HG03039 (cell line): ENCODE measurements at regions not wholly inside any gene's neighbourhood (a gene's known extent, or its start where the extent isn't known, plus 50 kb on each side); places are given as distances from the start of the nearest gene placed in this dataset.

Experiments used
- ATAC-seq: cut with Tn5 transposase; IDR thresholded peaks from one replicate; pipeline ENCODE4 v1.9.1; 2021; ENCODE audit warnings: mild to moderate bottlenecking, moderate library complexity; ENCODE audit not compliant: unreplicated experiment

DNA sequence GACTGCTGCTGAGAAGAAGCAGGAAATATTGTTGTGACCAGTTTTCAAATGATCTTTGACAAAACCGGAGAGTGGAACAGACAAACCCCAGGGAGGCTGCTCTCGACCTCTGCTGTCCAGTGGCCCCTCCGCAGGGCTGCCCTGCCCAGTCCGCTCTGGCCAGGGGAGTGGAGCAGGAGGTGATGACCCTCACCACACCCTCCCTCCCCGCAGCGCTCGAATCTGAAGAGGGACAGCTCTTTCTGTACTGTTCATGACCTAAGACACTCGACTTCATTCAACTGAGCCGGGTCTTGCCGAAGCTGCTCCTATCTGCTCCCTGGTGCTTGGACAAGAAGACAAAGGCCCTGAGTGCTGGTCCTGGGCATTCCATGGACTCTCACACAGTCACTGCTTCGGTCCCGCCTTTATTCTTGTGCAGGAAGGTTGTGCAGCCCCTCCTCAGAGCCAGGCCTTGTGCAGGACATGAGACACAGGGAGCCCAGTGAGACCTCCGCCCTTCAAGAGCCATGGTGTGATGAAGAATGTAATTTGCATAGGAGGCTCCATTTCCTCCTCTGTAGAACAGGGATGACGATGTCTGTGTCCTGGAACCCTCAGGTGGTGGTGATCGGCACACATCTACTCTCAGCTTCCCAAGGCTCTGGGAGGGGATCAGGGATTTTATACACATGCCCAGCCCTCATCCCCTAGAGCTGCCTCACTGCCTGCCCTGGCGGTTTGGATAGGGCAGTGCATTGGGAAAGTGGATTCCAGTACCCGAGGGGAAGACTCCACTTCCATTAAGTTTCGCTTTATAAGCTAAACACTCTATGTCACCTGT, 97.1 kb upstream of the PRR20G start:
- ATAC-seq = no peak

- ATAC-seq = no peak
These were observed 95.9 kb upstream of the PRR20G start for GRCh38 chr3:127383656-127384179.

GRCh38 chr3:127377801-127378655, 90.2 kb upstream of the PRR20G start:
- no peak for ATAC-seq

DNA sequence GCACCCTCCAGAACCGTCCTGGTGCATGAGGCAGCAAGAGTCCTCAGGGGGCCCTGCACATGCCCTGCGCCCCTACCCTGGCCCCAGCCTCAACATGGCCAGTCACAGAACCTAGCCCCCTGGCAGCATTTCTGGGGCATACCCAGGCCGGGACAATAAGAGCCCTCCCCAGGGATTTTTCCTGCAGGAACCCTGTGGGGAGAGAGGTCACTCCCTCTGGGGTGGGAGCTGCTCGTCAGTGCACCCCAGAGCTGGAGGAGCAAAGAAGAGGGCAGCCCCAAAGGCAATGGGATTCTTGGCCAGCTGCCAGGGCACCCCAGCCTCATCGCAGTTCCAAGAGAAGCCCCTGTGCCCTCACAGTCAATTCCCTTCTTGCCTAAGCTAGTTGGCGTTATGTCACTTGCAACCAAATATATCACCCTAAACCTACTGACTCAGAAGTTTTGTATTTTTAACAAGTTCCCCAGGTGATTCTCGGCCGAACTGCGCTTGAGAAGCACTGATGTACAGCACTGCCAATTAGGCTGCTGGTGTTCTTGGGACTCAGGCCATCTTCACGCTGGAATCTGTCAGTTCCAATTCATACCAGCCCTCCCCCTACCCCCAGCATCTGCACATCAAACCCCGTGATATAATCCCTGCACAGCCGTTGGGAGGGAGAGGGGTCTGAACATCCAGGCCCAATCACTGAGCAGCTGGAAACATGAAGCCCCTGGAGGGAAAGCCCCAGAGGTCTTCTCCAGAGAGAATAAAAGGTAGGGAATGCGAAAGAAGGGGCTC, 87.5 kb upstream of the PRR20G start:
- ATAC-seq = no peak

DNA sequence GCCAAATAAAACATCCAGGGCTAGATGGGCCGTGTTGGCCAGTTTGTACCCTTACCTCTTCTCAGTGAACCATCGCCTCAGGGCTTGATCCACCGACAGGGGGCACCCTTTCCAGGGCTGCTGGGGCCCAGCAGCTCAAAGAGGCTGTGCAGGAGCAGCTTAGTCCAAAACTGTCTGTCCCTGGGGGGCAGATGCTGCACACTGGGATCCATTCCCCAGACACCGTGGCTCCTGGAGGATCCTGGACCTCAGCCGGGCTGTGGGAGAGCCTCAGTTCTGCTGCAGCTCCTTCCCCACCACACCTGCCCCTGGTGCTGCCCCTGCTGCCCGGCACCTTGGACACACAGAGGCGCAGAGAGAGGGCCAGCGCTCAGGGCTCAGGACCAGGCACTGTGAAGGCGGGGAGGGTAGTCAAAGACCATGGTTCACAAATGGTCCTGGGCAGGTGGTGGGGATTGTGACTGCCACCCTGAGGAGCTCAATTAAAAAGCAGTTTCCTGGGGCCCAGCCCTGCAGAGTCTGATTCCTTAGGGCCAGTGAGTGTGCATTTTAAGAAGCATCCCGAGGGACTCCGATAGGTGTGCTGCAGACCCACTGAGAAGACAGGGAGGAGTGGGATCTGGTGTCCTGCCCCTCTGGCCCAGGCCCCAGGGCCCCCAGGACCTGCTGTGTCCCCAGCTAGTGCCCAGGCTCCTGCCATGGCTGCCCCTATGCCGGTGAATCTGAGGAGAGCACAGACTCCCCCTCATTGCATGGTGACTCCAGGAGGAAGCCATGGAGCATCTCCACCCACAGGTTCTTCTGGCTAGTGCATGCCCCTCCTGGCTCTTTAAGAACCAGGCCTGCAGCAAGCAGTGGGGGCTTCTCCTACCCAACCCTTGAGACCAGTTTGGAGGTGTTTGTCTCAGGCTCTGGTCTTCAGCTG, 86.5 kb upstream of the PRR20G start:
- no peak for ATAC-seq

DNA sequence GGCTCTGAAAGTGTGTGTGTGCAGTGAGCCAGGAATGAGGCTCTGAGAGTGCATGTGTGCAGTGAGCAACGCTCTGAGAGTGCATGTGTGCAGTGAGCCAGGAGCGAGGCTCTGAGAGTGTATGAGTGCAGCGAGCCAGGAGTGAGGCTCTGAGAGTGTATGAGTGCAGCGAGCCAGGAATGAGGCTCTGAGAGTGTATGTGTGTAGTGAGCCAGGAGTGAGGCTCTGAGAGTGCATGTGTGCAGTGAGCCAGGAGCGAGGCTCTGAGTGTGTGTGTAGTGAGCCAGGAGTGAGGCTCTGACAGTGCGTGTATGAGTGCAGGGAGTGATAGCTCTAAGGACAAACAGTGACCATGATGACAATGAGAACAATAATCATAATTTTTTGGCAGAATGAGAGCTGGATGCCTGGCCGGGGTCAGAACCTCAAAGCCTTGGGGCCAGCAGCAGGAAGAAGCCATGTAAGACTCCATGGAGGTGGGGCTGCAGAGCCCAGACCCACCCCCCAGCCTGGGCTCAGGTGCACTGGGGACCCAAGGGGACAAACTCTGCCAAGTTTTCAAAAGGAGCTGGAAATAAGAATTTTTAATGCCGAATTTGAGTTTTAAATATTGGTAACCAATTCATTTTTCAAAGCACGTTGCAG, 85.7 kb upstream of the PRR20G start:
- ATAC-seq = no peak

DNA sequence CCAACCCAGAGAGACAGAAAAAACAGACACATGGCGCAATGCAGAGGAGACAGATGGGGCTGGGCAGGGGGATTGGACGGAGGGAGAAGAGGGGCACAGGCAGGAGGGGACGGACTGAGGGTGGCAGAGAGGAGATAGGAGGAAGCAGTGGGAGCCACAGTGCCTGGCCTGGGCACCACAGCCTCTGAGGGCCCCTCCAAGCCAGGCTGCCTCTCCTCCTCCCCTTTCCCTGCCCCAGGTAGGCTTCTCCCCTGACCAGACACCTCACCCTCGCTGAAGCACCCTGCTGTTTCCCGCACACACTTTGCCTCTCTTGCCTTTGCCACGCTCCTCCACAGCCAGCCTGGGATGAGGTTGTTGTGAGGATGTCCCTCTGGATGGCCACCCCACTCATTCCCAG, 84.0 kb upstream of the PRR20G start:
- no peak for ATAC-seq

DNA sequence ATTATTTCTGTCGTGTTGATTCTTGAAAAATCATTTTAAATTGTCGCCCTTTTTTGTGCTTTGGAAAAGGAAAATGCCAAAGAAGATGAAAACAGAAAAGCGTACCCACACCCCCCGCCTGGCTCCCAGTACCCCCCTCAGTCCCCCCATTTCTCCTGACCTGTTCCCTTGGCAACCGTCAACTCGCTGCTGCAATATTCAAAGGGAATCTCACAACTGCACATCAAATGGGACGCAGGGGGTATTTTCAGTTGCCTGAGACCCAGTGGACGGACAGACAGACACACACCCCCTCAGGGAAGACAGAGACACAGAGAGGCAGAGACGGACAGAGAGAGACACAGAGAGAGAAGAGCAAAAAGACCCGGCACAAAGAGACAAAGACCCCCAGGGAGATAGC, 83.5 kb upstream of the PRR20G start:
- no peak for ATAC-seq

DNA sequence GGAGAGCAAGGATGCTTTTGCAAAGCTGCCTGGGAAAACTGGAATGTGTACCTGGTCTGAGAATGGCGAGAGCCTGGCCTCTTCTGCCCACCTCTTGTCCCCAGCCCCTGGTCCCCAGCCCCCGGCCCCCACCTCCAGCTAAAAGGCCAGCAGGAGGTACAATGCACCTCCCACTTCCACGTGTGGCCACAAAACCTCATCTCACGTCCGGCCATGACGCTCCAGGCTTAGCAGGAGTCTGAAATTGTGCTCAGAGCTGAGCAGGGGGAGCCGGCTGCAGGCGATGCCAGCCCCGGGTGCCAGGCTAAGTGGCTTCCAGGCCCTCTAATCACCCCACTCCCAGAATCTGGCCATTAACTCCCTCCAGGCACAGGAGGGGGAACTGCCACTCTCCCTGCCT, 83.1 kb upstream of the PRR20G start:
- ATAC-seq = no peak

DNA sequence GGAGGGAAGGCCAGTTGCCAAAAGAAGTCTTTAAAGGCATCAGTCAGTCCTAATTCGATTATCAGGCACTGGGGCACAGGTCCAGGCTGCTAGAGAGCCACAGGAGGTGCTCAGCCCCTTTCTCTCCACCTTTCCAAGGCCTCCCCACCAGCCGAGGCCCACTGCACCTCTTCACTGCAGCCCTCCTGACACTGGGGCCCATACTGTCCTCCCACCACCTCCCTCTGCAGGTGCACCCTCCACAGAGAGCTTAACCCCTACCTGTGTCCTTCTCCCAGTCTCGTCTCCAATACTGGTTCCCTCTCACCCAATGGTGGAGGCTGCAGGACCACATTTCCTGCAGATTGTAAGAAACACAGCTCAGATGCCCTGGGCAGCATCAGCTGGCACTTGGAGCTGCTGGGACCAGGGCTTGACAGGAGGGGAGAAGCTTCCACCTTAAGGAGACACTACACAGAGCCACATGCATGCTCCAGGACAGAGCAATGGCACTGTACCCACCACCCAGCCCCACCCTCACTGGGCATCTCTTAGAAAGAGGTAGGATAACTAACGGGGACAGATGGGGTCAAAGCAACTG, 81.6 kb upstream of the PRR20G start:
- ATAC-seq = no peak

DNA sequence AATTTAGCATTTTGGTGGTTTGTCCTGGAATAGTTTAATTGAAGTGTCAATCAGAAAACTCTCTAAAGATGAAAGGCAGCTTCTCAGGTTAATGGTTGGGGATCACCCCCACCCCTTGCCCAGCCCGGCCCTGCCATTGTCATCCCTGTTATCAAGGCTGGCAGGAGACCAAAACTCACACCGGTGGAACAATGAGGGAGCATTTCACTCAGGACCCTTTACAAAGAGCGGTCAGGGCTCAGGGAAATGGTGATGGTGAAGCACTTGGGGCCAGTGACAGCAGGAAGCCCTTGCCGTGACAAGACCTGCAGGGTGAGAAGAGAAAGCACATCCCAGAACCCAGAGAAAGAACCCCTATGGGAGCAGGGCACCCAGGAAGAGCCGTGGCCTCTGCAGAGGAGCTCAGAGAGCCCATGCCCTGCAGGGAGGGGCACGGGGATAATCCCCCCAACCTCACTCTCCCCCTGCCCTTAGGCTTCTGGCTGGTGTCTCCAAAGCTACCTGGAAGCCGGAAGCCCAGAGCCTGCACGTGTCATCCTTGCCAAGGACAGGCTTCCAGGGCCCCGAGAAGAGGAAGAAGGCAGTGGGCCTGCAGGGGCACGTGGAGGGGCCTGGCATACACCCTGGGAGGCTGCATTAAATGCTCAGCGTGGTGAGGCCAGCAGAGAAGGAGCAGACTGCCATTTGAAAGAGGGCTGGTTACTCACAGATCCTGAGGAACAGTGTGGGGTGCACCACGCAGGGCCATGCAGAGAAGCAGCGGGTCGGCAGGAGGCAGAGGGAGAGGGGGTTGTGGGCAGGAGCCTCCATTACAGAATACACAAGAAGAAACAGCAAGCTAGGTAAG, 80.6 kb upstream of the PRR20G start:
- ATAC-seq = no peak

DNA sequence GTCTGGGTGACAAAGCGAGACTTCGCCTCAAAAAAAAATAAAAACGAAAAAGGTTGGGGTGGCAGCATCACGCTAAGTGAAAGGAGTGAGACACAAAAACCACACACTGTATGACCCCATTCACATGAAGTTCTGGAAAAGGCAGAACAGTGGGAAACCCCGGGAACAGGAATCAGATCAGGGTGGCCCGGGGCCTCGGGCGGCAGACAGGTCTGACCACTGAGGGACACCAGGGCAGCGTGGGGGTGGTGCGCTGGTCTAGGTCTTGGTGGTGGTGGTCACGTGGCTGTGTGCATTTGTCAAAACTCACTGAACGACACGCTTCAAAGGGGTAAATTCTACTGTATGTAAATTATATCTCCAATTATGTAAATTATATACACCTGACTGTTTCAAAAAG, 79.7 kb upstream of the PRR20G start:
- ATAC-seq = no peak

DNA sequence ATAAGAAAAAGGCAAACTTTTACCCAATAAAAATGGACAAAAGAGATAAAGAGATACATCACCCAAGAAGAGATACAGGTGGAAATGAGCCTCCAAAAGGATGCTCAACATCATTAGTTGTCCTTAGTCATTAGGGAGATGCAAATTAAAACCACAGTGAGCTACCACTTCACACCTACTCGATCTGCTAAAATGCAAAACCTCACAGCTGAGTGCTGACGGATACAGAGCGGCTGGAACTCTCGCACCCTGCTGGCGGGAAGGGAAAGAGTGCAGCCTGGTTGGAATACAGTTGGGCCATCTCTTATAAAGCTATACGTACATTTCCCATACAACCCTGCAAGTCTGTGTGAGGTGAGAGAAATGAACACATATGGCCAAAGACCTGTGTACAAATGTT, 78.5 kb upstream of the PRR20G start:
- ATAC-seq = no peak

DNA sequence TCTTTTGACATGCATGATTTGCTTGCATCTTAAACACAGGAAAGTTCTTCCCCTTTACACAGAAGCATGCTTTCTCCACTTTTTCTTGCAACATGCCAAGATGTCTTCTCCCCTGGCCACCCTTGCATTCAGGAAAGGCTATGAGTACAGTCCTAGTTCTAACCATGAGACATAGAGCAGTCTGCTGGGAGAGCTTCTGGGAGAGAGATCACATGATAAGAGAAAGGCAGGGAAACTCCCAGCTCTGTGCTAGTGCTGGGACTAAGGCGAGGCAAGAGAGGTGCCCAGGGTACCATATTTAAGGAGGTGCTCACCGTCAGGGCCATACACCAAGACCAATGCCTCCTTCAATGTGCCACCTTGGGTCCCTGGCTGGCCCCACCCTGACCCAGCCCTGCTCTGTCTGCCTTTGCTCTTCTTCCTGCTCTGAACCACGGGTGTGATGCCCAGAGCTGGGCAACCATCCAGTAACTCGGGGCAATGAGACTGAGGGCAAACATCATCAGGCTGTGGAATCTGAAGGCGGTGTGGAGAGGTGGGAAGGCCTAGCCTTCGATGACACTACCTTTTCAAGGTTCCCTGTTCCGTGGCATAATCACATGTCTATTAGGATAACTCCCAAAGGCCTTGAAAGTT, 77.4 kb upstream of the PRR20G start:
- ATAC-seq = no peak

GRCh38 chr3:127363891-127364290, 76.0 kb upstream of the PRR20G start:
- ATAC-seq = no peak

DNA sequence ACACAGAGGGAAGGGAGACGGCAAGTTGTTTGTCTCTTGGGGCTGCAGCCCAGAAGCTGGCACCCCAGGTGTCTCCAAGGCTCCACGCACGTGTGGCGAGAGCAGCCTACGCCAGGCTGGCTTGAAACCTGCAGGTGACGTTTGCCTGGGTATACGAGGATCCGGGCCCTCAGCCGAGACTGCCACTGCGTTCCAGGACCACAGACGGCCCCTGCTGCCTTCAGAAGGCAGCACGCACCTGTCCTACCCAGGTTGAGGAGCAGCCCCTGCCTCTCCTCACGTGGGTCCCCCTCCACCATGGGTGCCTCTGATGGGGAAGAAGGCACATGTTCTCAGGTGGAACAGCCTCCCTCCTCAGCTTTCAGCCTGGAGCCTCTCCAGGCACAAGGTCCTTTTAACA, 75.3 kb upstream of the PRR20G start:
- ATAC-seq = no peak

DNA sequence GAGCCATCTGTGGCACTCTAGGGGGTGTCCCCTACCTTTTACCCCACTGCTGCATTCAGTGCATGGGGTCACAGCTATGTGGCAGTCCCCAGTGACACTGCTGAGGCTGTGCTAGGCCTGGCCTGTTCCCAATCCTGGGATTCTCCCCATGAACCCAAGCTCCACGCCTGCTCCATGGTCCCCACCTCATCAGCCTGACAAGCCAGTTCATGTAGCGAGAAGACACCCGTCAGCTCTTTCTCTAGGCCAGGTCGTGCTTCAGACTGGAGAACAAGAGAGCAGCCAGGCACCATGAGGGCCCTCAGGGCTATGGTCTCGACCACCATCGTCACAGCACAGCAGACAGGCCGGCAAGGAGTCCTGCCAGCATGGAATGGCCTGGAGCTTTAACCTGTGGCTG, 72.8 kb upstream of the PRR20G start:
- ATAC-seq = no peak

GRCh38 chr3:127358641-127359040, 70.8 kb upstream of the PRR20G start:
- no peak for ATAC-seq
